NB4 (cell line): ENCODE measurements at regions not wholly inside any gene's neighbourhood (a gene's known extent, or its start where the extent isn't known, plus 50 kb on each side); places are given as distances from the start of the nearest gene placed in this dataset.

Source experiments
- MYC ChIP-seq: IDR thresholded peaks from 2 replicates; pipeline ENCODE4 v1.6.1; 2011; ENCODE audit warnings: low read depth, low read length
- POLR2A ChIP-seq: IDR thresholded peaks from 2 replicates; pipeline ENCODE4 v1.6.1; 2011; ENCODE audit warnings: mild to moderate bottlenecking; ENCODE audit not compliant: insufficient read length; ENCODE audit errors: extremely low read depth
- TF ChIP-seq, protein P1 (sequence below): IDR thresholded peaks from one replicate; pipeline ENCODE4 v1.5.1; 2012; ENCODE audit warnings: low read depth, low read length
- TF ChIP-seq, protein P2 (sequence below): IDR thresholded peaks from 2 replicates; pipeline ENCODE4 v1.6.1; 2011; ENCODE audit warnings: low read depth, low read length

DNA sequence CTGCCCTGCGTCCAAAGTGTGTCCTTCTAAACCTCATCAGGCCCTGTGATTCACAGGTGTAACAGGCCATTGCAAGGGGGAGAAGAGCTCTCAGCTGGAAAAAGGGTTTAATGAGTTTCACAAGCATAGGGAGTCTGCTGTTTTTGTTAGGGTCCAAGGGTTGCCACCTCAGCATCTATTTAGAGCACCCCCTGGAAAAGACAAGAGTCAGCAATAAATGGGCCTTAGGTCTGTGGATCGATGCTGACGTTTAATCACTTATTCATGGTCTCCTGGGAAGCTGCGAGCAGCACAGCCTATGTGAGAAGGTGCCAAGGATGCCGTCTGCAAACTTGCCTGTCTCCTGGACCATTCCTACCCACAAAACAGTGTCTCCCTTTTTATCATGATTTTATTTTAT lies 78.4 kb upstream of the BAIAP2L1 start:
- TF ChIP-seq, protein P1, sequence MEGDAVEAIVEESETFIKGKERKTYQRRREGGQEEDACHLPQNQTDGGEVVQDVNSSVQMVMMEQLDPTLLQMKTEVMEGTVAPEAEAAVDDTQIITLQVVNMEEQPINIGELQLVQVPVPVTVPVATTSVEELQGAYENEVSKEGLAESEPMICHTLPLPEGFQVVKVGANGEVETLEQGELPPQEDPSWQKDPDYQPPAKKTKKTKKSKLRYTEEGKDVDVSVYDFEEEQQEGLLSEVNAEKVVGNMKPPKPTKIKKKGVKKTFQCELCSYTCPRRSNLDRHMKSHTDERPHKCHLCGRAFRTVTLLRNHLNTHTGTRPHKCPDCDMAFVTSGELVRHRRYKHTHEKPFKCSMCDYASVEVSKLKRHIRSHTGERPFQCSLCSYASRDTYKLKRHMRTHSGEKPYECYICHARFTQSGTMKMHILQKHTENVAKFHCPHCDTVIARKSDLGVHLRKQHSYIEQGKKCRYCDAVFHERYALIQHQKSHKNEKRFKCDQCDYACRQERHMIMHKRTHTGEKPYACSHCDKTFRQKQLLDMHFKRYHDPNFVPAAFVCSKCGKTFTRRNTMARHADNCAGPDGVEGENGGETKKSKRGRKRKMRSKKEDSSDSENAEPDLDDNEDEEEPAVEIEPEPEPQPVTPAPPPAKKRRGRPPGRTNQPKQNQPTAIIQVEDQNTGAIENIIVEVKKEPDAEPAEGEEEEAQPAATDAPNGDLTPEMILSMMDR = no peak
- no peak for TF ChIP-seq MYC
- no peak for TF ChIP-seq POLR2A
- TF ChIP-seq, protein P2, sequence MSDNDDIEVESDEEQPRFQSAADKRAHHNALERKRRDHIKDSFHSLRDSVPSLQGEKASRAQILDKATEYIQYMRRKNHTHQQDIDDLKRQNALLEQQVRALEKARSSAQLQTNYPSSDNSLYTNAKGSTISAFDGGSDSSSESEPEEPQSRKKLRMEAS = no peak
